Sigmoid colon (tissue), 6 donors: ENCODE measurements at regions not wholly inside any gene's neighbourhood (a gene's known extent, or its start where the extent isn't known, plus 50 kb on each side); places are given as distances from the start of the nearest gene placed in this dataset.

ENCODE experiments used
- DNase-seq: peaks from one replicate; pipeline ENCODE4 v3.0.0-alpha.2; 2019
- H3K27ac ChIP-seq, 4 donors: fragments of 200-600 bp; sonication (generic); one replicate each; pipeline ENCODE4 v1.5.1; 2016 to 2019; ENCODE audit warnings: mild to moderate bottlenecking in 1 of 4
- H3K27me3 ChIP-seq, 3 donors: fragments of 200-600 bp; sonication (generic); one replicate each; pipeline ENCODE4 v1.5.1; 2019; ENCODE audit warnings: mild to moderate bottlenecking in 1 of 3
- H3K36me3 ChIP-seq, 4 donors: fragments of 200-600 bp; sonication (generic); one replicate each; pipeline ENCODE4 v1.5.1; 2016 to 2019
- H3K4me1 ChIP-seq, 4 donors: fragments of 200-600 bp; sonication (generic); one replicate each; pipeline ENCODE4 v1.5.1; 2017 to 2019
- H3K4me3 ChIP-seq, 4 donors: fragments of 200-600 bp; sonication (generic); one replicate each; pipeline ENCODE4 v1.5.1; 2017 to 2019; ENCODE audit warnings: mild to moderate bottlenecking in 2 of 4, moderate library complexity in 1 of 4
- H3K9me3 ChIP-seq, 4 donors: fragments of 200-600 bp in 3 of 4; sonication (generic) in 3 of 4; one replicate each; pipeline versions ENCODE4 v1.5.1 to v1.6.1; 2013 to 2019
- CTCF ChIP-seq, 4 experiments: fragments of 450-650 bp in 3 of 4; fragments of 200-600 bp in 1 of 4; IDR thresholded peaks; one replicate each; pipeline ENCODE4 v1.5.1; 2016 to 2019; ENCODE audit warnings: antibody characterized with exemption in 4 of 4, mild to moderate bottlenecking in 3 of 4, moderate library complexity in 2 of 4
- EP300 ChIP-seq, 4 donors: sonication (generic); formaldehyde crosslinking; IDR thresholded peaks; one replicate each; pipeline ENCODE4 v1.6.1; 2017; ENCODE audit warnings: antibody characterized with exemption in 4 of 4
- POLR2A ChIP-seq, 2 donors: fragments of 450-650 bp; IDR thresholded peaks; one replicate each; pipeline ENCODE4 v1.6.1; 2016; ENCODE audit warnings: antibody characterized with exemption in 2 of 2, mild to moderate bottlenecking in 2 of 2, moderate library complexity in 2 of 2
- POLR2AphosphoS5 ChIP-seq, 4 donors: sonication (generic); formaldehyde crosslinking; IDR thresholded peaks; one replicate each; pipeline ENCODE4 v1.6.1; 2017; ENCODE audit warnings: antibody characterized with exemption in 4 of 4
- WGBS, 2 donors: extraction: QIAGEN DNeasy Blood & Tissue Kit; methylation state at CpG; one replicate each; pipeline ENCODE4 v1.1.7; 2013; 5-methylcytosine and 5-hydroxymethylcytosine counted together
- intact Hi-C: fragments of 100-400 bp; cut with DNase I; formaldehyde crosslinking; loops from one replicate; pipeline ENCODE4 v1.15.1; 2023
- donor health status: healthy with polysubstance abuse.
- donor health status: healthy.

GRCh38 chr7:28361551-28361950, 50.8 kb upstream of the CREB5 start:
- intact Hi-C loops, result no loop called here
- no peak overlapping the region for H3K4me3 ChIP-seq
- H3K9me3 ChIP-seq, result no peaks in the 10 kb centered on the region
- no peaks in the 10 kb centered on the region for H3K27me3 ChIP-seq
- no peak overlapping the region for H3K27ac ChIP-seq
- no peaks in the 10 kb centered on the region for H3K4me1 ChIP-seq
- 84 to 87% methylated on average over 1 of the region's 1 CpG for WGBS, 2 donors
- H3K36me3 ChIP-seq, result no peaks in the 10 kb centered on the region
- no peak for DNase-seq
- TF ChIP-seq POLR2AphosphoS5 (IDR thresholded peaks at IDR 0.05), result no peak
- no peak for TF ChIP-seq POLR2A (IDR thresholded peaks at IDR 0.05)
- no peak for TF ChIP-seq CTCF (IDR thresholded peaks at IDR 0.05)
- no peak for TF ChIP-seq EP300 (IDR thresholded peaks at IDR 0.05)

- intact Hi-C loops, result no loop called here
- Histone ChIP-seq H3K36me3 (no peaks in the 10 kb centered on the region), H3K27me3 (no peaks in the 10 kb centered on the region), H3K4me1 (no peaks in the 10 kb centered on the region), H3K27ac (no peak overlapping the region), H3K9me3 (no peaks in the 10 kb centered on the region), H3K4me3 (no peak overlapping the region)
- DNase-seq, result no peak
- TF ChIP-seq POLR2A (IDR thresholded peaks at IDR 0.05), result no peak
- 84 to 95% methylated on average over 1 of the region's 1 CpG for WGBS, 2 donors
These were observed 50.1 kb upstream of the CREB5 start for GRCh38 chr7:28362182-28362581.
